GM21717 (cell line): ENCODE measurements at regions not wholly inside any gene's neighbourhood (a gene's known extent, or its start where the extent isn't known, plus 50 kb on each side); places are given as distances from the start of the nearest gene placed in this dataset.
A peak's percentile ranks its signal among the peaks of the same experiment; 100 is the strongest.

Experiments used
- ATAC-seq: cut with Tn5 transposase; IDR thresholded peaks from one replicate; pipeline ENCODE4 v1.9.1; 2021; ENCODE audit warnings: mild to moderate bottlenecking, moderate library complexity; ENCODE audit not compliant: unreplicated experiment

DNA sequence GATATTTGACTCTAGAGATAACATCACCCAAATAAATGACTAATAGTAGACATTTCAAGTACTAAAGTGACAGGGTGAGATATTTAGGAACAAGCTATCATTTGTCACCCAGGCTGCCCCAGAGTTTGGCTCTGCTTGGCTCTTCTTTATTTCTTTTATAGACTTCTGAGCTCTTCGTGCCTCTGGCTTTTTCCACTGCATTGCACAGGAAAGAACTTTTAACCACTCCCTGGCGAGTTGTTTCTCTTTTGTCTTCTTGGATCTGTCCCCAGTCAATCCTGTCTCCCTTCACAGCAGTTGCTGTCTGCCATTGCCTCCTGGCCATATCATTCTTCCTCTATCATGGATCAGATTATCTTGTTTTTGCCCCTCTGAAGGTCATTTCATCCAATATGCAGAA is 339.2 kb upstream of the DCBLD2 start:
- no peak for ATAC-seq

- no peak for ATAC-seq
These were observed 335.1 kb upstream of the DCBLD2 start for GRCh38 chr3:99236576-99236975.

- no peak for ATAC-seq
These were observed 331.2 kb upstream of the DCBLD2 start for GRCh38 chr3:99232696-99233095.

- no peak for ATAC-seq
These were observed 317.0 kb upstream of the DCBLD2 start for GRCh38 chr3:99218468-99218867.

- no peak for ATAC-seq
These were observed 311.5 kb upstream of the DCBLD2 start for GRCh38 chr3:99212969-99213368.

- ATAC-seq = no peak
These were observed 309.8 kb upstream of the DCBLD2 start for GRCh38 chr3:99211309-99211708.

DNA sequence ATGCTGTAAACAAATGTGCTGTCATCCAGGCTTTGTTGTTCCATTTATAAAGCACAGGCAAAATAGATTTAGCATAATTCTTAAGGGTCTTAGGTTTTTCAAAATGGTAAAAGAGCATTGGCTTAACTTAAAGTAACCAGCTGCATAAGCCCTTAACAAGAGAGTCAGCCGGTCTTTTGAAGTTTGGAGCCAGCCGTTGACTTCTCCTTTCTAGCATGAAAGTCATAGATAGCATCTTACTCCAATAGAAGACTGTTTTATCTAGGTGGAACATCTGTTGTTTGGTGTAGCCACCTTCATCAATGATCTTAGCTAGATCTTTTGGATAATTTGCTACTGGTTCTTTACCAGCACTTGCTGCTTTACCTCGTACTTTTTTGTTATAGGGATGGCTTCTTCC is 297.5 kb upstream of the DCBLD2 start:
- ATAC-seq = no peak

GRCh38 chr3:99191186-99191585 is 289.7 kb upstream of the DCBLD2 start:
- ATAC-seq = no peak

GRCh38 chr3:99188936-99189335 is 287.4 kb upstream of the DCBLD2 start:
- no peak for ATAC-seq

GRCh38 chr3:99186016-99186415 is 284.5 kb upstream of the DCBLD2 start:
- ATAC-seq = no peak

- no peak for ATAC-seq
These were observed 274.9 kb upstream of the DCBLD2 start for GRCh38 chr3:99176169-99176964.

DNA sequence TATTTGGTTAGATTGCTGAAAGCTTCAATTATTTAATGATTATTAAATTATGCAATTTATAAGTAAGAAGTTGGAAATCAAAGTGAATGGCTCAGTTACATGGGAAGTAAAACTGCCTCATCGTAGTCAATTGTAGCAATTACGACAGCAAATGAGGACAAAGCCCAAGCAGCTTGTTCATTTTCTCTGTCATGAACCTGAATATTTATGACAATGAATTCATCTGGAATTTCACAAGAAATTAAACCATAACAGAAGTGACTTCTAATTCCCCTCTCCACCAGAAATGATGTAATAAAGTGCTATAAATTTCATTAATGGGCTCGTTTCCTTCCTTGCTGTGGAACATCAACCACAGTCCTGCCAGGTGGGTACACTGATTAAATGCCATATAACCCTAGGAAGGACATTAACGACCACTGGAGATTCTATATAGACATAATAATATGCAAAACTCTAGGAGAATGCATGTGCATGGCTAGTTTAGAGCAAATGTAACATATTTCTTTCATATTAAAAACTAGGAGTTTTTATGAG is 273.8 kb upstream of the DCBLD2 start:
- ATAC-seq = no peak

- peak; percentile 63 for ATAC-seq
These were observed 271.5 kb upstream of the DCBLD2 start for GRCh38 chr3:99172736-99173657.

- ATAC-seq = no peak
These were observed 270.3 kb upstream of the DCBLD2 start for GRCh38 chr3:99171800-99172199.

- ATAC-seq = no peak
These were observed 269.5 kb upstream of the DCBLD2 start for GRCh38 chr3:99170867-99171517.

DNA sequence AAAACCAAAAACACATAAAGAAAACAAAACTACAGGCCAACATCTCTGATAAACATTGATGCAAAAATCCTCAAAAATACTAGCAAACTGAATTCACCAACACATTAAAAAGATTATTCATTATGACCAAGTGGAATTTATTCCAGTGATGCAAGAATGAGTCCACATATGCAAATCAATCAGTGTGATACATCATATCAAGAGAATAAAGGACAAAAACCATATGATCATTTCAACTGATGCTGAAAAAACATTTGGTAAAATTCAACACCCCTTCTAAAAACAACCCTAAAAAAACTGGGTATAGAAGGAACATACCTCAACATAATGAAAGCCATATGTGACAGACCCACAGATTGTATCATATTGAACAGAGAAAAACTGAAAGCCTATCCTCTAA is 265.6 kb upstream of the DCBLD2 start:
- no peak for ATAC-seq

GRCh38 chr3:99163314-99163713 is 261.8 kb upstream of the DCBLD2 start:
- no peak for ATAC-seq

DNA sequence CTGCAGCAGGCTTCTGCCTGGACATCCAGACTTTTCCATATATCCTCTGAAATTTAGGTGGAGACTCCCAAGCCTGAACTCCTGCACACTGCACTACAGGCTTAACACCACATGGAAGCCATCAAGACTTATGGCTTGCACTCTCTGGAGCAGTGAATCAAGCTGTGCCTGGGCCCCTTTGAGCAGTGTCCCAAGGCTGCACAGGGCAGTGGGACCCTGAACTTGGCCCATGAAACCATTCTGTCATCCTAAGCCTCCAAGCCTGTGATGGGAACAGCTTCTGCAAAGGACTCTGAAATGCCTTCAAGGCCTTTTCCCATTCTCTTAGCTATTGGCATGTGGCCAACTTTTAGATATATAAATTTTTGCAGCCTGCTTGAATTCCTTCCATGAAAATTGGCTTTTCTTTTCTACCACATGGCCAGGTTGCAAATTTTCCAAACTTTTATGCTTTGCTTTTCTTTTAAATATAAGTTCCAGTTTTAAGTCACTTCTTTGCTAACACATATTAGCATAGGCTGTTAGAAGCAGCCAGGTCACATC is 257.8 kb upstream of the DCBLD2 start:
- ATAC-seq = no peak

GRCh38 chr3:99145031-99145430 is 243.5 kb upstream of the DCBLD2 start:
- ATAC-seq = no peak

GRCh38 chr3:99143493-99143892 is 242.0 kb upstream of the DCBLD2 start:
- no peak for ATAC-seq

GRCh38 chr3:99134986-99135385 is 233.5 kb upstream of the DCBLD2 start:
- no peak for ATAC-seq
